ENCODE measurements at regions not wholly inside any gene's neighbourhood (a gene's known extent, or its start where the extent isn't known, plus 50 kb on each side); places are given as distances from the start of the nearest gene placed in this dataset.
"Not testable (repeated sequence)": the region's sequence is repeated elsewhere in the genome, so short reads cannot be mapped to it uniquely, and the experiment has no call there.

- DNase-seq, result no peak
Measured at GRCh38 chr12:131642771-131643170, 68.1 kb upstream of the SFSWAP start.

GRCh38 chr12:131643631-131644452 lies 67.0 kb upstream of the SFSWAP start:
- DNase-seq, result no peak

GRCh38 chr12:131644481-131644880 lies 66.4 kb upstream of the SFSWAP start:
- no peak for DNase-seq

DNA sequence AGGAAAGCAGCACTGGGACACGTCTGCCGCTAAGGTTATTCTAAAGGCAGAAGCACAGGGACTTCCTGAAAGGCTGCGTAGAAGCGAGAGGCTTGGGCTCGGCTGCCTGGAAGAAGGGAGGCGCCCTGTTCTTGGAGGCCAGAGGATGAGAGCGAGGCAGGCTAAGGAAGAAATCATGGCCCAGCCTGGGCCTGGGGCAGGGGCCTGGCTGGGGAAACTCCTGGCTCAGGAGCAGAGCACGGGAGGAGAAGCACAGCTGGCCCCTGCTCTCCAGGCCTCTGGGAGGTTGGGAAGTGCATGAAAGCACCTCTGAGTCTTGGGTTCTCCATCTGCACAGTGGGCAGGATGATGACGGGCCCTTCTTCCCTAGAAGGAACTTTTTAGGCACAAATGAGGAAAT lies 66.0 kb upstream of the SFSWAP start:
- not testable (repeated sequence) for DNase-seq

DNA sequence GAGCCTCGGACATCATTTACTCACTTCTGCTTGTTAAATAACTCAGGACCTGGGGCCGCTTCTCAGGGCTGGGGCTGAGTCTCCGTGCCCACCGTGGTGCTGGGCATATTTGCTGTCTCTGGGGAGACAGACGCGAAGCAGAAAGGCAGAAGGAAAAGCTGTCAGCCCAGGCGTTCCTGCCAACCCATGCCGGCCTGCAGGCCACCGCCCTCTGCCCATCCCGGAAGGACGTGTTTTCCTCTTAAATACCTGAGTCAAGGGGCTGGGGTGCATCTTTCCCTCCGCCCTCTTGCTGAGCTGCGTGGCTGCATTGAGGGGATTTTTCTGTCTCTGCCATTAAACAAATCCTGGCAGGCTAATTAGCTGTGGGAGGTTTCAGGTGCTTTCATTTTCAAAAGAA lies 65.3 kb upstream of the SFSWAP start:
- DNase-seq, result not testable (repeated sequence)

- DNase-seq, result not testable (repeated sequence)
Measured at GRCh38 chr12:131646444-131646843, 64.4 kb upstream of the SFSWAP start.

- no peak for DNase-seq
Measured at GRCh38 chr12:131647667-131648066, 63.2 kb upstream of the SFSWAP start.

DNA sequence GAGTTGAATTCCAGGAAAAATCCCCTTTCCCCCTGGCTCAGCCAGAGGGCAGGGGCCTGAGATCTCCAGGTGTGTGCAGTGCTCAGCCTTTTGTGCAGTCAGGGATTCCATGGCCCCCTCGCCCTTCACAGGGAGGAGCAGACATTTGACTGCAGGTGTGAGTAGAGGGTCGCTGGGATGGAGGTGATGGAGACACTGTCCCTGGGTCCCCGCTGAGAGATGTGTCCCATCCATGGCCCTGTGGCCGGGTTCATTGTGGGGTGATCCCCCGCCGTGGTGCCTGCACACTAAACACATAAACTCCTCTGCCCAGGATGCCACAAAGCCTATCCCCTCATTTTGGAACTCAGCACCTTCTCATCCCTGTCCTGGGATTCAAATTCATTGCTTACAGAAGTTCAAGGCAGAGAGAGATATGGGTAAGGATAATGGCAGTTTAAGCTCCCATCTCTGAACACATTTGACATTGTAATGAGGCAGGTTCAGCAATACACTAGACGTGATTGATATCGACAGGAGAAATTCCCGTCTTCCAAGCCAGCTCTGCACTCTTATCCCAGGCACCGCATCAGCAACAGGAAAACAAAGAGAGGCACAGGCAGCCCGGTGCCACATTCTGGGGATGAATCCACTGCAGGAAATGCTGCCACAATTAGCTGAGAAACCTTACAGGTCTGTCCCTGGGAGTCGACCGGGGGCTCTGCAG lies 55.3 kb upstream of the SFSWAP start:
- DNase-seq, result not testable (repeated sequence)

GRCh38 chr12:131656796-131657195 lies 54.1 kb upstream of the SFSWAP start:
- not testable (repeated sequence) for DNase-seq

DNA sequence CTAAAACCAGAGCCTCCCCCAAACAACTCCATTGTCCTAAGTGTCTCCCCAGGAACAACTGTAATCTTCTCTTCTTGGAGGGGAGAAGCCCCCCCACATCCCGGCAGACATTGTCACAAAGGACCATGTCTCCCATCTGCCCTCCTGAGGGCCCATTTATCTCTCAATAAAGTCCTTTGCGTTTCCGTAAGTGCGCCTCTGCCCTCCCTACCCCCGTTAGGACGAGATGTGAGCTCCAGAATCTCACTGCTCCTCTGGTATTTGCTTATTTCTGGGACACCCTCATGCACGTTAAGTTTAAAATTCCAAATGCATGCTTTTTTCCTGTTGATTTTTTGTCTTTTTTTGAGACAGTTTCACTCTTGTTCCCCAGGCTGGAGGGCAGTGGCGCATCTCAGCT lies 52.3 kb upstream of the SFSWAP start:
- not testable (repeated sequence) for DNase-seq

GRCh38 chr12:131659484-131659883 lies 51.4 kb upstream of the SFSWAP start:
- DNase-seq, result not testable (repeated sequence)

DNA sequence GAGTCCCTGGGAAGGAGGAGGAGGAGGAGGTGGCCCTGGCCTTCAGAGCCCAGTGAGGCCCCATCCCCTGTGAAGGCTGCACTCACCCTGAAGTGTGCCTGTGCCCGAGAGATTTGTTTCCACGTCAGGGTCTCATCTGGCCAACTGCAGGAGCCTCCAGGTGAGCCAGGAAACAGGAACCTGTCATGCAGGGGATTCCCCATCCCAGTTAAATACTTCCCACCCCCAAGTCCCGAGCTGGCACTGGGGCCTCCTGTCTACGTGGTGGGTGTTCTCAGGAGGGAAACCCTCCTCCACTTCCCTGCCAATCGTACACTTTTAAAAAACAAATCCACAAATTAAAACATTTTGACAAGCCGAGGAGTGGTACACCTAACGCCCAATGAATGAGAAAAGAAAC lies 50.9 kb upstream of the SFSWAP start:
- not testable (repeated sequence) for DNase-seq

DNA sequence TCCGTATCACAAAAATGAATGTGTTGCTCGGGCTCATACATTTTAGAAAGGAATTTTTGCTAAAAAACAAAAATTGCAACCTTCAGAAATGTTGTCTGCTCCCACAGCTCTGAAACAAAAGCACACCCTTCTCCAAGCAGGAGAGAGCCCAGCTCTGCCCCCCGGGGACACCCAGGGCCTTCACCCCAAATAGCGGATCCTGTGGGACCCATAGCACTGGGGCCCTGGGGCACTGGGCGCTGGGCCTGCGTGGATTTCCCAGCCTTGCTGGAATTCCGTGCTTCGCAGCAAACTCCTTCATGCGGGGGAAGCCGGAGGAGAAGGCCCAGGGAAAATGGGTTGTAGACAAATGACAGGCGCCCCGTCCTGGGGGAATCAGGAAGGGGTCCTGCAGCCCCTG lies 50.5 kb upstream of the SFSWAP start:
- DNase-seq, result not testable (repeated sequence)
